ENCODE measurements at regions not wholly inside any gene's neighbourhood (a gene's known extent, or its start where the extent isn't known, plus 50 kb on each side); places are given as distances from the start of the nearest gene placed in this dataset.

DNA sequence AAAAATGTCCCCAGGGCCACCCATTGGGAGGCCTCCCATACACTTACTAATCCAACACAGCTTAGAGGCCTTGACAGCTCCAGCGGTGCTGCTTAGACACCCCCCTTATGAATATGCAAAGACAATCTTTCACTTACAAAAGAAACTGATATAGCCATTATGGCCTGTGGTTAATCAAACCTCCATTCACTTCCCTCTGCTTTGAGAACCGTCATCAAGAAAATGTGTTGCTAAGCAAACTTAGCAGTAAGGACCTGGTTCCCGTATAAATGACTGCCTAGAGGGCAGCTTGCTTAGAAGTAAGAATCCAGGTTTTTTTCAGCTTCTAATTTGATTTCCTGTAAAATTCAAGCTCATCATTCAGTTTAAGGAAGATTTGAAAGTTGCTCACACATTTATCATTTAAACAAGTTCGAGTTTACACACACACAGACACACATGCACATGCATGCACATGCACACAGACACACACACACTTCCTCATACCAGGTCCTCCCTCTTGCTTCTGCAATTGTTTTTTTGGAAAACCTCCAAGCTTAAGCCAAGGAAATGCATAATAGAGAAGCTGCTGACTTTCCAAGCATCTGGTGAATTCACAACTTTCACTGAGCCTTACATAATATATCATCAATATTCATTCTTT lies 137.7 kb upstream of the BLID start:
- TF ChIP-seq, protein P1, sequence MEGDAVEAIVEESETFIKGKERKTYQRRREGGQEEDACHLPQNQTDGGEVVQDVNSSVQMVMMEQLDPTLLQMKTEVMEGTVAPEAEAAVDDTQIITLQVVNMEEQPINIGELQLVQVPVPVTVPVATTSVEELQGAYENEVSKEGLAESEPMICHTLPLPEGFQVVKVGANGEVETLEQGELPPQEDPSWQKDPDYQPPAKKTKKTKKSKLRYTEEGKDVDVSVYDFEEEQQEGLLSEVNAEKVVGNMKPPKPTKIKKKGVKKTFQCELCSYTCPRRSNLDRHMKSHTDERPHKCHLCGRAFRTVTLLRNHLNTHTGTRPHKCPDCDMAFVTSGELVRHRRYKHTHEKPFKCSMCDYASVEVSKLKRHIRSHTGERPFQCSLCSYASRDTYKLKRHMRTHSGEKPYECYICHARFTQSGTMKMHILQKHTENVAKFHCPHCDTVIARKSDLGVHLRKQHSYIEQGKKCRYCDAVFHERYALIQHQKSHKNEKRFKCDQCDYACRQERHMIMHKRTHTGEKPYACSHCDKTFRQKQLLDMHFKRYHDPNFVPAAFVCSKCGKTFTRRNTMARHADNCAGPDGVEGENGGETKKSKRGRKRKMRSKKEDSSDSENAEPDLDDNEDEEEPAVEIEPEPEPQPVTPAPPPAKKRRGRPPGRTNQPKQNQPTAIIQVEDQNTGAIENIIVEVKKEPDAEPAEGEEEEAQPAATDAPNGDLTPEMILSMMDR (IDR thresholded peaks at IDR 0.05; ENCODE audit: low read length): no peak
- TF ChIP-seq EZH2 (optimal IDR thresholded peaks at IDR 0.05; ENCODE audit: low read depth, low read length) (no peak), EZH2phosphoT487 (IDR thresholded peaks at IDR 0.05; ENCODE audit: low read length) (no peak)
